A549 (cell line): ENCODE measurements at regions not wholly inside any gene's neighbourhood (a gene's known extent, or its start where the extent isn't known, plus 50 kb on each side); places are given as distances from the start of the nearest gene placed in this dataset.

Experiments
- POLR2A ChIP-seq: IDR thresholded peaks from 2 replicates; pipeline ENCODE4 v1.6.1; 2012; ENCODE audit warnings: mild to moderate bottlenecking, low read length
- TF ChIP-seq, protein P1 (sequence below): fragments of >200 bp; sonication (Bioruptor Twin); formaldehyde crosslinking; IDR thresholded peaks from 3 replicates; pipeline ENCODE4 v1.5.1; 2016

- TF ChIP-seq, protein P1, sequence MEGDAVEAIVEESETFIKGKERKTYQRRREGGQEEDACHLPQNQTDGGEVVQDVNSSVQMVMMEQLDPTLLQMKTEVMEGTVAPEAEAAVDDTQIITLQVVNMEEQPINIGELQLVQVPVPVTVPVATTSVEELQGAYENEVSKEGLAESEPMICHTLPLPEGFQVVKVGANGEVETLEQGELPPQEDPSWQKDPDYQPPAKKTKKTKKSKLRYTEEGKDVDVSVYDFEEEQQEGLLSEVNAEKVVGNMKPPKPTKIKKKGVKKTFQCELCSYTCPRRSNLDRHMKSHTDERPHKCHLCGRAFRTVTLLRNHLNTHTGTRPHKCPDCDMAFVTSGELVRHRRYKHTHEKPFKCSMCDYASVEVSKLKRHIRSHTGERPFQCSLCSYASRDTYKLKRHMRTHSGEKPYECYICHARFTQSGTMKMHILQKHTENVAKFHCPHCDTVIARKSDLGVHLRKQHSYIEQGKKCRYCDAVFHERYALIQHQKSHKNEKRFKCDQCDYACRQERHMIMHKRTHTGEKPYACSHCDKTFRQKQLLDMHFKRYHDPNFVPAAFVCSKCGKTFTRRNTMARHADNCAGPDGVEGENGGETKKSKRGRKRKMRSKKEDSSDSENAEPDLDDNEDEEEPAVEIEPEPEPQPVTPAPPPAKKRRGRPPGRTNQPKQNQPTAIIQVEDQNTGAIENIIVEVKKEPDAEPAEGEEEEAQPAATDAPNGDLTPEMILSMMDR, result no peak
- no peak for TF ChIP-seq POLR2A
These were observed 89.2 kb upstream of the IRX4 start for GRCh38 chr5:1971944-1972343.
